ENCODE measurements at regions not wholly inside any gene's neighbourhood (a gene's known extent, or its start where the extent isn't known, plus 50 kb on each side); places are given as distances from the start of the nearest gene placed in this dataset.

DNA sequence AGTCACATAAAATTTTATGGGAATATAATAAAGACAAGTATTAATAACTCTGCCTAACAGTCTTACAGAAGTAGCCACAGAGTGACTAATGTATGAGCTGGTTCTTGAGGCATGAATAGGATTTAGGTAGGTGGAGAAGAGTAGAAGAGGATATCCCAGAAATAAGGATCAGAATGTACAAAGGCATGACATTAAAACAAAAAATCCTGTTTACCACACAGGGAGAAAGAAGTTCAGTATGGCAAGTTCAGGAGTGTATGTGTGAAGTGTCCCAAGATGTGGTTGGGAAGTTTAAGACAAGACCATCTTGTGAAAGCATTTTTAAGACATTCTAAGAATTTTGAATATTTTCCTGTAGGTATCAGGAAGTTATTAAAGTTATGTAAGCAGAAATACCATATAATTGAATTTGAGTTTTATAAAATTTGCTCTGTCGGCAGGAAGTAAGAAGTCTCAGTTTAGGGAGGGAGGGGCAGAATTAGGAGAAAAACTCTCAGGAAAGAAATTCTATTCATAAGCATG lies 64.7 kb upstream of the CAV2 start:
- no peak overlapping the region for H3K14ac ChIP-seq (ENCODE audit: insufficient read depth, low read length)
- Mint-ChIP-seq H3K27ac (no peak overlapping the region), H3K4me3 (no peak overlapping the region), H3K4me1 (no peaks in the 10 kb centered on the region), H3K36me3 (ENCODE audit: insufficient read depth in 1 of 3, low read depth in 3 of 3) (no peaks in the 10 kb centered on the region), H3K9me3 (no peaks in the 10 kb centered on the region), H3K27me3 (ENCODE audit: low read depth) (no peaks in the 10 kb centered on the region)
- H4K5ac ChIP-seq (ENCODE audit: insufficient read length, low read depth, low read length), result no peak overlapping the region
- H3K4ac ChIP-seq (ENCODE audit: low read depth, low read length), result no peak overlapping the region
- WGBS (ENCODE audit: extremely low coverage, insufficient read length, low lambda C conversion rate), result no CpG with 5 or more reads among the region's 1 CpG
- H2BK12ac ChIP-seq (ENCODE audit: insufficient read length, low read depth, low read length), result no peak overlapping the region
- TF ChIP-seq CTCF (conservative IDR thresholded peaks at IDR 0.05), result no peak
- H3K27ac ChIP-seq (ENCODE audit: insufficient read length, low read depth, low read length), result no peak overlapping the region
- H2BK20ac ChIP-seq (ENCODE audit: low read depth, low read length, poor library complexity, severe bottlenecking), result no peak overlapping the region
- no peaks in the 10 kb centered on the region for H3K27me3 ChIP-seq (ENCODE audit: insufficient read depth, low read length)
- no peak overlapping the region for H2BK120ac ChIP-seq (ENCODE audit: low read depth, low read length, poor library complexity, severe bottlenecking)
- H3K79me1 ChIP-seq (ENCODE audit: insufficient read depth, low read depth, low read length, poor library complexity, severe bottlenecking), result no peaks in the 10 kb centered on the region
- H2BK5ac ChIP-seq (ENCODE audit: insufficient read length, low read length), result no peak overlapping the region
- no peak overlapping the region for H3K9ac ChIP-seq (ENCODE audit: extremely low read depth, insufficient read length, low read length)
- H3K23me2 ChIP-seq (ENCODE audit: insufficient read length, low read depth, low read length, poor library complexity, severe bottlenecking), result no peaks in the 10 kb centered on the region
- H4K20me1 ChIP-seq (ENCODE audit: control insufficient read depth, insufficient read depth, insufficient read length), result no peaks in the 10 kb centered on the region
- no peak overlapping the region for H4K91ac ChIP-seq (ENCODE audit: insufficient read length, low read depth, low read length)
- H4K8ac ChIP-seq (replicated peaks; ENCODE audit: insufficient read length, low read depth, low read length), result no peak overlapping the region
- H3K18ac ChIP-seq (ENCODE audit: insufficient read length, low read depth, low read length), result no peak overlapping the region
- no peak overlapping the region for H3K56ac ChIP-seq (ENCODE audit: insufficient read length, low read depth, low read length)
- no peaks in the 10 kb centered on the region for H3K9me3 ChIP-seq (ENCODE audit: control insufficient read depth, low read depth, low read length)
- H3K79me2 ChIP-seq (ENCODE audit: insufficient read depth, low read length), result no peaks in the 10 kb centered on the region; the same call in 1 of the 2 replicates
- H2AFZ ChIP-seq (ENCODE audit: low read length), result no peak overlapping the region
- H2AK5ac ChIP-seq (ENCODE audit: insufficient read length, low read length), result no peak overlapping the region
- no peaks in the 10 kb centered on the region for H3K4me1 ChIP-seq (ENCODE audit: insufficient read depth, low read length)
- no peak for DNase-seq
- H3T11ph ChIP-seq (ENCODE audit: low read length), result no peak overlapping the region
- no peak overlapping the region for H3K23ac ChIP-seq (ENCODE audit: insufficient read length, low read depth, low read length)
- no peak overlapping the region for H2BK15ac ChIP-seq (ENCODE audit: low read depth, low read length)
- H3K4me2 ChIP-seq (ENCODE audit: insufficient read depth, insufficient read length, low read length), result no peak overlapping the region

All from H9 (cell line).